ENCODE measurements at regions not wholly inside any gene's neighbourhood (a gene's known extent, or its start where the extent isn't known, plus 50 kb on each side); places are given as distances from the start of the nearest gene placed in this dataset.

DNA sequence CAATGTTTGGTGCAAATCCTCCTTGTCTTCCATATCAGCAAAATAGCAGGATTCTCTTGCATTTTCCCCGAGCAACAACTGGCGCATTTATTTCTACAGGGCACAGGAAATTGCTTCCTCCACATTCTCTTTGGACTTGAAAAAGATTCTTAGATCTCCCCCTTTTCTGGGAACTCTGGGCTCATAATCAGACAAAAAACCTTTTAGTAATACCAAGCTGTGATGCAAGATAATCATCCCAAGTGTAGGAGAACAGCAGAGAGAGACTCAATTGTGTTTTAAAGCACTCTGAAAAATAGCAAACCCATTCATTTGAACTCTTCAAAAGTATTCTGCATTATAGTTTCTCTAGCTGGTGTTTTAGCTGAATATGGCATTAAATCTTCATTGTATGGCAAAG, 419.6 kb upstream of the NPVF start:
- DNase-seq (ENCODE audit: extremely low read depth, low read depth): no peak
- H3K4me3 ChIP-seq (replicated peaks; ENCODE audit: low read depth, low read length): no peak overlapping the region
- TF ChIP-seq, protein P1, sequence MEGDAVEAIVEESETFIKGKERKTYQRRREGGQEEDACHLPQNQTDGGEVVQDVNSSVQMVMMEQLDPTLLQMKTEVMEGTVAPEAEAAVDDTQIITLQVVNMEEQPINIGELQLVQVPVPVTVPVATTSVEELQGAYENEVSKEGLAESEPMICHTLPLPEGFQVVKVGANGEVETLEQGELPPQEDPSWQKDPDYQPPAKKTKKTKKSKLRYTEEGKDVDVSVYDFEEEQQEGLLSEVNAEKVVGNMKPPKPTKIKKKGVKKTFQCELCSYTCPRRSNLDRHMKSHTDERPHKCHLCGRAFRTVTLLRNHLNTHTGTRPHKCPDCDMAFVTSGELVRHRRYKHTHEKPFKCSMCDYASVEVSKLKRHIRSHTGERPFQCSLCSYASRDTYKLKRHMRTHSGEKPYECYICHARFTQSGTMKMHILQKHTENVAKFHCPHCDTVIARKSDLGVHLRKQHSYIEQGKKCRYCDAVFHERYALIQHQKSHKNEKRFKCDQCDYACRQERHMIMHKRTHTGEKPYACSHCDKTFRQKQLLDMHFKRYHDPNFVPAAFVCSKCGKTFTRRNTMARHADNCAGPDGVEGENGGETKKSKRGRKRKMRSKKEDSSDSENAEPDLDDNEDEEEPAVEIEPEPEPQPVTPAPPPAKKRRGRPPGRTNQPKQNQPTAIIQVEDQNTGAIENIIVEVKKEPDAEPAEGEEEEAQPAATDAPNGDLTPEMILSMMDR (IDR thresholded peaks at IDR 0.05; ENCODE audit: low read depth, low read length, missing control alignments): no peak

GRCh38 chr7:25652366-25652765, 424.1 kb upstream of the NPVF start:
- DNase-seq (ENCODE audit: extremely low read depth, low read depth): no peak
- no peak overlapping the region for H3K4me3 ChIP-seq (replicated peaks; ENCODE audit: low read depth, low read length)
- TF ChIP-seq, protein P1 (IDR thresholded peaks at IDR 0.05; ENCODE audit: low read depth, low read length, missing control alignments): no peak

- TF ChIP-seq, protein P1 (IDR thresholded peaks at IDR 0.05; ENCODE audit: low read depth, low read length, missing control alignments): no peak
- no peak for DNase-seq (ENCODE audit: extremely low read depth, low read depth)
- H3K4me3 ChIP-seq (replicated peaks; ENCODE audit: low read depth, low read length): no peak overlapping the region
Observed at GRCh38 chr7:25653384-25653783, 425.1 kb upstream of the NPVF start.

DNA sequence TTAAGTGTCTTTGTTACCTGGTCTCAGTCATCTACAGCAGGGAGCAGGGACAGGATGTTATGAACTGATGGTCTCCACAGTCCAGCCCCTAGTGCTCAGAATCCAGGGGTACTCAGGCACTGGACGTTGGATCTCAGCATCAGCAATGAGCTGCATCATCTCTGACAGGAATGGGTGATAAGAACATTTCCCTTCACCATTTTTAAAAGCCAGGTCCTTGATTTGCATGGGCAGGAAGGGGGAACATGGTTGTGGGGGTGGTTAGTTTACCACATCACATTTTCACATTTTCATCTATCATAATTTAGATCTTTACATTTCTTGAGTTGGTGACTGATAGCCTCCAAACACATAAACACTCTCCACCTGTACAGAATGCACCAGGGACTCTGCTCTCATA, 427.8 kb upstream of the NPVF start:
- no peak overlapping the region for H3K4me3 ChIP-seq (replicated peaks; ENCODE audit: low read depth, low read length)
- TF ChIP-seq, protein P1 (IDR thresholded peaks at IDR 0.05; ENCODE audit: low read depth, low read length, missing control alignments): no peak
- no peak for DNase-seq (ENCODE audit: extremely low read depth, low read depth)

DNA sequence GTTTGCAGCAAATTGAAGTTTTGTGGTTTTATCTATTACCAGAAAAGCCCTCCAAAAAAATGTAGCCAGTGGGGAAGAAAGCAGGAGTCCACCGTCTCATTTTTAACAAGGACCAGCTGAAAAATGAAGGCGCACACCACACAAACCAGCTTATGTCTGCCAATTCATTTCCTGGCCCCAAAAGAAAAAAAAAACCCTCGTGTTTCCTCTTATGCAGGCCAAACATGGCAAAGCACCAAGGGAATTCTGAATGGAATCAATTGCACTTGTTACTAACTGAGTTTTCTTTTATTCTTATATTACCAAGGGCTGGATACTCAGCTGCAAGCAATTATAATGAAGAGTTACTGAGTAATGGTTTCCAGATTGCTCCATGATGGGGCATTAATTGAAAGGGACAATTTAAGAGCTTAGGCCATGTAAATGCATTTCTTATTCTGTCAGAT, 428.3 kb upstream of the NPVF start:
- TF ChIP-seq, protein P1 (IDR thresholded peaks at IDR 0.05; ENCODE audit: low read depth, low read length, missing control alignments): no peak
- H3K4me3 ChIP-seq (replicated peaks; ENCODE audit: low read depth, low read length): no peak overlapping the region
- DNase-seq (ENCODE audit: extremely low read depth, low read depth): peak; percentile 21

DNA sequence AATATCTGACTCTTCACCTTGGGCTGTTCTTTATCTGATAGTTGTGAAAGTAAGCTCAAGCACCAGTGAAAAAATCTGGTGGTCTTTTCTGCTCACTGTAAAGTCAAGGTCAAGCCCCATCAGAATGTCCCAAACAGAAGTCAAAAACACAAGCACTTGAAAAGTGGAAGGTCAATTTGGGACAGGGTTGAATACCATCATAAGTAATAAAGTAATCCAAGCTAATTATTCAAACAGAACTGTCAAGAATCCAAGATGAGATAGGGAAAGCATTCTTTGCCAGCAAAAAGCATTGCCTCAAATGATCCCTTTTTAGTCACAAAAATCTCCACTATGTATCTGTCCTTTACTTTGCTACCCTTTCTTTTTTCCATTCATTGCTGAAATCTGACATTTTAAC, 430.1 kb upstream of the NPVF start:
- DNase-seq (ENCODE audit: extremely low read depth, low read depth): no peak
- H3K4me3 ChIP-seq (replicated peaks; ENCODE audit: low read depth, low read length): no peak overlapping the region
- TF ChIP-seq, protein P1 (IDR thresholded peaks at IDR 0.05; ENCODE audit: low read depth, low read length, missing control alignments): no peak

DNA sequence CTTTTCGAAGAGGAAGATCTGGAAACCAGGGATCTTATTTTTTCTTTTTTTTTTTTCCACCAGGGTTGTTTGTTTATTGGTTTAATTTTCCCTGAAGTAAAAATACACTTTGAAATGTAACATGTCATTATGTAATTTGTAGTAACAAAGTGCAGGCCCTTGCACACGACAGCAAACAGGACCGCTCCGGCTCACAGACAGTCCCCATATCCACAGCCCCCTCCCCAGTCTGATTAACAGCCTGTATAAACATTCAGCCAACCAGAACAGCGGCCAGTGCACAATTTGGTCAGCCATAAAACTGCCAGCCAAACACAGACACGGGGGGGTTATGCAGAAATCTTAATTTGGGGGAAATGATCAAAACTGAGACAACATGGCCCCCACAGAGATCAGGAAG, 431.6 kb upstream of the NPVF start:
- H3K4me3 ChIP-seq (replicated peaks; ENCODE audit: low read depth, low read length): no peak overlapping the region
- no peak for DNase-seq (ENCODE audit: extremely low read depth, low read depth)
- TF ChIP-seq, protein P1 (IDR thresholded peaks at IDR 0.05; ENCODE audit: low read depth, low read length, missing control alignments): no peak
